EH (cell line): ENCODE measurements at regions not wholly inside any gene's neighbourhood (a gene's known extent, or its start where the extent isn't known, plus 50 kb on each side); places are given as distances from the start of the nearest gene placed in this dataset.
"Not testable (repeated sequence)": the region's sequence is repeated elsewhere in the genome, so short reads cannot be mapped to it uniquely, and the experiment has no call there.

Experiments
- DNase-seq: peaks from one replicate; pipeline ENCODE4 v3.0.0-alpha.2; 2015; ENCODE audit warnings: low read depth

DNA sequence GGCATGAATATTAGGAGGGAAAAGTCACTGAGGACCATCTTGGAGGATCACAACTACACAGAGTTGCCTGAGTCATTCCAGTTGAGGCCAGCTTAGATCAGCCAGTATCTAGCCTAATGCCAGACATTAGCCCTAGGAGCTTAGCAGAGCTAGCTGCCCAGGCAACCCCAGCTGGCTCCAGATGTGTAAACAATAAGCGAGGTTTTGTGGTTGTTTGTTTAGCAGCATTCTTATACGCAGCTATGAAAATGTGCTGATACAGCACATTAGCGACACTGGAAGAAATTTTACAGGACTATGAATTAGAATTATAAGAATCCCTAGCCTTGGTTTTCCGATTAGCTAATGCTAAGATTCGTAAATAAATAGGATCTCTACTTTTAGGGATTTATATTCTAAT lies 59.3 kb downstream of the BTBD3 start:
- DNase-seq: no peak

DNA sequence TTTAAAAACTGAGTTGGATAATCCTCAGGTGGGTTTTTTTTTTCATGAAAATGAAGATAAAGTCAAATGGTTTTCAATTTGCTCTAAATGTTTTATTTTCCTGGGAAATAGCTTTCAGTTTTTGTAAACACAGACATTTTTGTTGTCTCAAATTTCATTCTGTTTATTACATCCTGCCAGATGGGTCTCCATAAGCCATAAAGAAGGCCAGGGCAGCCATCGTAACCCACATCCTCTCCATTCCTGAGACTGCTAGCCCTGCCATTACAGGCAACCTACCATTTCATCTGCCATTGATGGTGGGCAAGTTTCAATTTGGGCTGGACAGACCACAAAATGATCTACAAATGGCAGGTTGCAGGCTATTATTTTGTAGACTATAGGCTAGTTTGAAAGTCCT lies 60.8 kb downstream of the BTBD3 start:
- no peak for DNase-seq

GRCh38 chr20:11979306-11979990 lies 61.8 kb downstream of the BTBD3 start:
- DNase-seq: no peak

GRCh38 chr20:11980263-11980662 lies 62.6 kb downstream of the BTBD3 start:
- DNase-seq: no peak

DNA sequence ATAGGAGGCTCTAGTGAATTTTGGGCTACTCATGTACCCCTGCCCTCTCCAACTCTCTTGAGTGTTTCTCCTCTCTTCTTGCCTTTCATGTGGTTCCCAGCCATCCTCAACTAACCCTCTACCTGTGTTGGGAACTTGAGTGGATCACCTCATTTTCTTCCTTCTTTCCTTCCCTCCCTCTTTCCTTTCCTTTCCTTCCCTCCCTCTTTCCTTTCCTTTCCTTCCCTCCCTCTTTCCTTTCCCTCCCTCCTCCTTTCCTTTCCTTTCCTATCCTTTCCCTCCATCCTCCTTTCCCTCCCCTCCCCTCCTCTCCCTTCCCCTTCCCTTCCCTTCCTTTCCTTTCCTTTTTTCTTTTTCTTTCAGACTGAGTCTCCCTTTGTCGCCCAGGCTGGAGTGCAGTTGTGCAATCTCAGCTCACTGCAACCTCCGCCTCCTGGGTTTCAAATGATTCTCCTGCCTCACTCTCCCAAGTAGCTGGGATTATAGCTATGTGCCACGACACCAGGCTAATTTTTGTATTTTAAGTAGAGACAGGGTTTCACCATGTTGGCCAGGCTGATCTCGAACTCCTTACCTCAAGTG lies 63.8 kb downstream of the BTBD3 start:
- no peak for DNase-seq

GRCh38 chr20:11982289-11982954 lies 64.7 kb downstream of the BTBD3 start:
- no peak for DNase-seq

DNA sequence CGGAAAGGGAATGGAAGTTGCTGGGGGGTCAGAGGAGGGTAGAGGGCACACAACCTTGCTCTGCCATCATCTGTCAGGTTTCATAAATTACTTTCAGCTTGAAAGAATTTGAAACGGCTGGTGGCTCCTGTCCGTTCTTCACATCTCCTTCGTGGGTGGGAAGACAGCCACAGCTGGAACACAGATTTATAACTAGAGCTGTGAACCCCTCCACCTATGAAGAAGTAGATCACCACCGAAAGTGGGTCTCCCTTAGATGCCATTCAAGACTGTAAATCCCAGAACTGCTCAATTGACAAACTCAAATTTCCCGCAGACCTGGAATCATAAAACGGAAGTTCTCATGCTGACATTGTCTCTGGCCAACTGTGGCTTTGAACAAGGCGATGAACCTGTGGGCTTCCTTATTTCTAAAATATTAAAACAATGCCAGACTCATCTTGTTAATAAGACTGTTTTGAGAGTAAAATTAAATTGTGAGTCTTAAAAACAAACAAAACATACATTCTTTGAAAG lies 65.3 kb downstream of the BTBD3 start:
- no peak for DNase-seq

GRCh38 chr20:11986954-11987353 lies 69.3 kb downstream of the BTBD3 start:
- DNase-seq: no peak

- no peak for DNase-seq
Measured at GRCh38 chr20:11987526-11987925, 69.8 kb downstream of the BTBD3 start.

DNA sequence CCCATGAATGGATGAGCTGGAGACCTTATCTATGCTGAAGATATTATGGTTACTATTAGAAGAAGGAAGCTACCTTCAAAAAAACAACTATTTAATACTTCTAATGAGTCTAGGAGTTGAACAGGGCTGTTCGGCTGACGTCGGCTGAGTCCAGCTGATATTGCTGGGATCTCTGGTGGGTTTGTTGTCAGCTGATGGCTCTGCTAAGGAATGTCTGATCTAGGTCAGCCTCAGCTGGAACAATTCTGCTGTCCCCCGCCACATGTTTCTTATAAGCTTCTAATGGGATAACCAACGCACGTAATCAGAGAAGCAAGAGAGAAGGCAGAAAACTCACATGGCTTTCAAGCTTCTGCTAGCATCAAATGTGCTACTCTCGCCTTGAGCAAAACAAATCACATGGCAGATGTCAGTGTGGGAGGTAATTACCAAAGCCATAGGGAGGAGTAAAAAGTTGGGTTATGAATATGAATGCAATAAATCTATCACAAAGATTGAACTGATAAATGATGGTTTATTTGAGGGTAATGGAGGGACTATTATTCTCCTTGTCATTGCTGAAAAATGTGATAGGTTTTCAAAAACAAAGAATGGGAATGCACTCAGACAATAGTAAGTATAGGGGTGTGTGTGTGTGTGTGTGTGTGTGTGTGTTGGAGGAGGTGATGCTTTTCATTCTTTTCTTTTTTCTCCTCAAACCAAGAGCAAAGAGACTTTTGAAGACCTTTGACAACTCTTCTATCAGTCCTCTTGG lies 71.5 kb downstream of the BTBD3 start:
- no peak for DNase-seq

- no peak for DNase-seq
Measured at GRCh38 chr20:11992426-11992825, 74.7 kb downstream of the BTBD3 start.

- DNase-seq: no peak
Measured at GRCh38 chr20:11993886-11994461, 76.3 kb downstream of the BTBD3 start.

DNA sequence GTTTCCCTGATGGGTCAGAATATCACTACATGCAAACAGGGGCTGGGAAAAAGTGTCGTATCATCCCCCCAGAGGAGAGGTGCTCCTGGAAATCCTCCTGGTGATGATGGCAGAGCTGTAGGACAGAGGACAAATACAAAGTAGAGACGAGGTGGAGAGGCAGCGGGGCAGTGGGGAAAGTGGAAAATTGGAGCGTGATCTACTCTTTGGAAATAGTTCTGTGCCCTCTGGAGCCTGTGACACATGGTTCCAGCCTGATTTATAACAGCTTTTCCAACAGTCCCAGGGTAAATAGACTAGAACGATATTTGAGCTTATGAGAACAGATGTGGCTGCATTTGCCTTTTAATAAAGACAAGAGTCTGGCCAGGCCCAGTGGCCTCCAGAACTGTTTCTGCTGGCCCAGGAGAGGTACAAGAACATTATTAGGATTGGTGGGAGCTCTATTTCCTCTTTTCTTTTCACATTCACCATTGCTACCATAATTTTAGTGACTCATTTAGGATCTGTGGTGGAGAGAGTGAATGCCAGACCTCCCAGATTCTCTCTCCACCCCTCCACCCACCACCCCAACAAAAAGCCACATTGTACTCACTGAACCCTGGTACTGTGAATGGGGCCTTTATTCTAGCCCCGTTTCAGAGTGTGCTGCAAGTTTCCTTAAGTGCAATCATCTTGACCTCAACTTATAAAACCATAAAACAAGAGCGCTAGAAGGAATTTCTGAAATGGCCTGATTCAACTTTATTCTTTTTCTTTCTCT lies 78.3 kb downstream of the BTBD3 start:
- no peak for DNase-seq

DNA sequence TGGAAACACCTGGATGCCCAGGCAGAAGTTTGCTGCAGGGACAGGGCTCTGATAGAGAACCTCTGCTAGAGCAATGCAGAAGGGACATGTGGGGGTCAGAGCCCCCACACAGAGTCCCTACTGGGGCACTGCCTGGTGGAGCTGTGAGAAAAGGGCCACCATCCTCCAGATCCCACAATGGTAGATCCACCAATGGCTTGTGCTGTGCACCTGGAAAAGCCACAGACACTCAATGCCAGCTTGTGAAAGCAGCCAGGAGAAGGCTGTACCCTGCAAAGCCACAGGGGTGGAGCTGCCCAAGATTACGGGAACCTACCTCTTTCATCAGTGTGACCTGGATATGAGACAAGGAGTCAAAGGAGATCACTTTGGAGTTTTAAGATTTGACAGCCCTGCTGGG lies 87.1 kb downstream of the BTBD3 start:
- DNase-seq: not testable (repeated sequence)

DNA sequence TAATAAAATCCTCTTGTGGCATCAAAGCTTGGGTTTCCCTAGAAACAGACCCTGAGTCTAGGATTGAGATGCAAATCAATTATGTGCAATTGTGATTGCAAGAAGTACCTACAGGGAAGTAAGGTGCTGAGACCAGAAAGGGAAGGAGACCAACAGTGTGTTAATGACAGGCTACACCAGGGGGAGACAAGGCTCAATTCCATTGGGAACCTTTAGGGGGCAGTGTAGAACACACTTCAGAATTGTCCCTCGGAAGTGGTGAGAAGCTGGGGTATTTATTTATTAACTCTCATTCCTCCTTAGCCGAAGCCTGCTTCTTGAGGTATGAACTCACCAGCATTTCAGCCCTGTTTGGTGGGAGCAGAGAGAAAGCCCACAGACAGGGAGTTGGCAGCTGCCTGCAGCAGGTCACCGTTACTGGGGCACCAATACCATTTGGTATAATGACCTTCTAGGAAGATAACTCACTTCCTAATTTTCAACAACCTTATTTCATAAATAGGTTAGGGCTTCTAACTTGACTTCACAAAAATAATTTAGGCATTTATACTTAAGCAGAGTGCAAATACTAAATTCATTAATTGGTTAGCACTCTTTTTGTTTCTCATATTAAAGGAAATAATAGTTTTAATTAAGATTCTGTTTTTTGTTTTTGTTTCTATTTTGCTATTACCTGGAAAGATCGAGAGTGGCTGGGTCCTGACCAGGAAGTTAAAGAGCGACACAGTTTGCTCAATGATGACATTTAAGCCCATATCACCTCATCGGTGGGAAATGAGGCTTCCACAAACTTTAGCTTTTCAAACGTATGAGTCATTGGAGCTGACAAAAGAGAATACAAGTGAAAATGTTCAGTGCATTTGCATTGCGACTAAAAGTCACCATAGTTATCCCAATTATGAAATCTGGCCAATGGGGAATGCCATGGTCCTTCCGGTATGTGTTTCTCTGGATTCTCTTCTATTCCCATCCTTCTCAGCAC lies 94.8 kb downstream of the BTBD3 start:
- peak; percentile 31 for DNase-seq

DNA sequence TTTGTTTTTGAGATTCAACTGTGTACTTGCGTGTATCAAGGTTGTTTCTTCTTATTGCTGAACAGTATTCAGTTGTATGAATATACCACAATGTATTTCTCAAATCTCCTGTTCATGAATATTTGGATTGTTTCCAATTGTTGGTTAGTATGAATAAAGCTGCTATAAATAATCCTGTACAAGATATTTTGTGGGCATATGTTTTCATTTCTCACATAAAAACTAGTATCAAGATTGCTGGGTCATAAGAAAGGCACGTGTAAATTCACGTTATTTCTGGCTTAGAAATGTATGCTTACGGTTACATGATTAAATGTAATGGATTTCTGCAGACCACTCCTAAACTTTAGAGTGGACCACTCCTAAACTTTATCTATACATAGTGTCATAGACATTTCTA lies 96.6 kb downstream of the BTBD3 start:
- no peak for DNase-seq

DNA sequence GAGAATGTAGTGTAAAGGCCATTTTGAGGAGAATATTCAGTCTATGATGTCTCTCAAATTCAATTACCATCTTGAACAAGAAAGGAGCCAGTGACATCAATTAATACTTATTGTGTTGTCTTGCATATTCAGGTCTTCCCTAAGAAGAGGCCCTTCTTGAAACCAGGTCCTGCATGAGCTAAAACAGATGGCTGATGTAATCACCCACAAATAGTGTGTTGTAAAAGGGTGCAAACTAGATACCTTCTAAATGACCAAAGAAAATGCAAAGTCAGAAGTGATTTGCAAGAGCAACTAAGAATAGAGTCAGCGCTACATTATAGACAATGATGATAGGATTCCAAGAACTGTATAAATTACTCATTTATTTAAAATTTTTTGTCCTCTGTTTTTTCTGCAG lies 97.0 kb downstream of the BTBD3 start:
- DNase-seq: no peak

- no peak for DNase-seq
Measured at GRCh38 chr20:12016291-12016690, 98.6 kb downstream of the BTBD3 start.

DNA sequence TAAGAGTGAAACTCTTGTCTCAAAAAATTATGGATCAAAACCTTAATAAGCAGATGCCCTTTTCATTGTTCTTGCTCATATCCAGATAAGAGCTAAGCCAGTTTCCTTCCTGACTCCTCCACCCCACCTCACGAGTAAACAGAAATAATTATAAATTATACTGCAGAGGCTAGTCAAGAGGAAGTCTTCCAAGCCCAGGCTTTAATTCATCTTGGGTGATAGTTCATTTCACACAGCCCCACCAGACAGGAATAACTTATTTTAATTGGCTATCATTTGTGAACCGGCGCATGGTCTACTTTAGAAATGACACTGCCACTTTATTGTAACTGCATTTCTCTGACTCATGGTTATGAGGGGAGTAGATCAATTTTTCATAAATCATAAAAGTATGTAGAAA lies 102.0 kb downstream of the BTBD3 start:
- DNase-seq: no peak

DNA sequence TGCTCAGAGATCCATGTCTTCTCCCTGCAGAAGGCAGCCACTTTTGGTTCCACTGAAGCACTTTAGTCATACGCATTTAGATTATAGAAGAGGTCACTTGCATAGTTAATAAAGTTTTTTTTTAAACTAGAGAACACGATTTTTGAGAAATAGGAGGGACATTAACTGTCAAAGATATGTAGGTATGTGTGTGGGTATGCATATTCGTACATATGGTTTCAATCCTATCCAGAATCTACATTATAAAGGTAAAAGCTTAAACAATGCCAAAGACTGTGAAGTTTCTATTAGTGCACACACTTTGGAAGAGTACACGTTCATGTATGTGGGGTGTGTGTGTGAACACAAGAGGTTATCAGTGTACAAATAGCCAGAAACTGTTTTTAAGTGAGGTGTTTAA lies 103.2 kb downstream of the BTBD3 start:
- DNase-seq: no peak
